Sigmoid colon (tissue), 6 donors: ENCODE measurements at regions not wholly inside any gene's neighbourhood (a gene's known extent, or its start where the extent isn't known, plus 50 kb on each side); places are given as distances from the start of the nearest gene placed in this dataset.

Experiments used
- DNase-seq: peaks from one replicate; pipeline ENCODE4 v3.0.0-alpha.2; 2019
- H3K27ac ChIP-seq, 4 donors: fragments of 200-600 bp; sonication (generic); one replicate each; pipeline ENCODE4 v1.5.1; 2016 to 2019; ENCODE audit warnings: mild to moderate bottlenecking in 1 of 4
- H3K27me3 ChIP-seq, 3 donors: fragments of 200-600 bp; sonication (generic); one replicate each; pipeline ENCODE4 v1.5.1; 2019; ENCODE audit warnings: mild to moderate bottlenecking in 1 of 3
- H3K36me3 ChIP-seq, 4 donors: fragments of 200-600 bp; sonication (generic); one replicate each; pipeline ENCODE4 v1.5.1; 2016 to 2019
- H3K4me1 ChIP-seq, 4 donors: fragments of 200-600 bp; sonication (generic); one replicate each; pipeline ENCODE4 v1.5.1; 2017 to 2019
- H3K4me3 ChIP-seq, 4 donors: fragments of 200-600 bp; sonication (generic); one replicate each; pipeline ENCODE4 v1.5.1; 2017 to 2019; ENCODE audit warnings: mild to moderate bottlenecking in 2 of 4, moderate library complexity in 1 of 4
- H3K9me3 ChIP-seq, 4 donors: fragments of 200-600 bp in 3 of 4; sonication (generic) in 3 of 4; one replicate each; pipeline versions ENCODE4 v1.5.1 to v1.6.1; 2013 to 2019
- EP300 ChIP-seq, 4 donors: sonication (generic); formaldehyde crosslinking; IDR thresholded peaks; one replicate each; pipeline ENCODE4 v1.6.1; 2017; ENCODE audit warnings: antibody characterized with exemption in 4 of 4
- POLR2A ChIP-seq, 2 donors: fragments of 450-650 bp; IDR thresholded peaks; one replicate each; pipeline ENCODE4 v1.6.1; 2016; ENCODE audit warnings: antibody characterized with exemption in 2 of 2, mild to moderate bottlenecking in 2 of 2, moderate library complexity in 2 of 2
- POLR2AphosphoS5 ChIP-seq, 4 donors: sonication (generic); formaldehyde crosslinking; IDR thresholded peaks; one replicate each; pipeline ENCODE4 v1.6.1; 2017; ENCODE audit warnings: antibody characterized with exemption in 4 of 4
- WGBS, 2 donors: extraction: QIAGEN DNeasy Blood & Tissue Kit; methylation state at CpG; one replicate each; pipeline ENCODE4 v1.1.7; 2013; 5-methylcytosine and 5-hydroxymethylcytosine counted together
- intact Hi-C: fragments of 100-400 bp; cut with DNase I; formaldehyde crosslinking; loops from one replicate; pipeline ENCODE4 v1.15.1; 2023
- TF ChIP-seq, protein P1 (sequence below), 4 experiments: fragments of 450-650 bp in 3 of 4; fragments of 200-600 bp in 1 of 4; IDR thresholded peaks; one replicate each; pipeline ENCODE4 v1.5.1; 2016 to 2019; ENCODE audit warnings: antibody characterized with exemption in 4 of 4, mild to moderate bottlenecking in 3 of 4, moderate library complexity in 2 of 4
- donor health status: healthy with polysubstance abuse.
- donor health status: healthy.

DNA sequence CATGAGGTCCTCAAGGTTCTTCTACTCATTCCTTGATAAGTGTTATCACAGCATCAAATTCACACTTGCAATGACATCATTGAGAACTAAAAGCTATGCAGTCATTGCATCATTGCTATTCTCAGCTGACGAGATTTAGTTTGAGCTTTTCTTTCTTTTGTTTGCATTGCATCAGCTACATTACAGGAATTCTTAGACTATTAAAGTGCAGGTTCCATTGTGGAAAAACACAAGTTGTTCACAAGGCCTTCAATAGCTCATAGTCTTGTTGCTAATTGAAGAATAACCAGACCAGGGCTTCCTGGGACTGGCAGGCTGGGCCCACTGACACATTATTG, 139.3 kb downstream of the CXCL12 start:
- DNase-seq, result no peak
- H3K27me3 ChIP-seq, result no peaks in the 10 kb centered on the region
- intact Hi-C loops, result no loop called here
- no peak overlapping the region for H3K27ac ChIP-seq
- H3K4me3 ChIP-seq, result no peak overlapping the region
- TF ChIP-seq POLR2AphosphoS5 (IDR thresholded peaks at IDR 0.05), result no peak
- no peak for TF ChIP-seq POLR2A (IDR thresholded peaks at IDR 0.05)
- TF ChIP-seq EP300 (IDR thresholded peaks at IDR 0.05), result no peak
- TF ChIP-seq, protein P1, sequence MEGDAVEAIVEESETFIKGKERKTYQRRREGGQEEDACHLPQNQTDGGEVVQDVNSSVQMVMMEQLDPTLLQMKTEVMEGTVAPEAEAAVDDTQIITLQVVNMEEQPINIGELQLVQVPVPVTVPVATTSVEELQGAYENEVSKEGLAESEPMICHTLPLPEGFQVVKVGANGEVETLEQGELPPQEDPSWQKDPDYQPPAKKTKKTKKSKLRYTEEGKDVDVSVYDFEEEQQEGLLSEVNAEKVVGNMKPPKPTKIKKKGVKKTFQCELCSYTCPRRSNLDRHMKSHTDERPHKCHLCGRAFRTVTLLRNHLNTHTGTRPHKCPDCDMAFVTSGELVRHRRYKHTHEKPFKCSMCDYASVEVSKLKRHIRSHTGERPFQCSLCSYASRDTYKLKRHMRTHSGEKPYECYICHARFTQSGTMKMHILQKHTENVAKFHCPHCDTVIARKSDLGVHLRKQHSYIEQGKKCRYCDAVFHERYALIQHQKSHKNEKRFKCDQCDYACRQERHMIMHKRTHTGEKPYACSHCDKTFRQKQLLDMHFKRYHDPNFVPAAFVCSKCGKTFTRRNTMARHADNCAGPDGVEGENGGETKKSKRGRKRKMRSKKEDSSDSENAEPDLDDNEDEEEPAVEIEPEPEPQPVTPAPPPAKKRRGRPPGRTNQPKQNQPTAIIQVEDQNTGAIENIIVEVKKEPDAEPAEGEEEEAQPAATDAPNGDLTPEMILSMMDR (IDR thresholded peaks at IDR 0.05), result no peak
- H3K9me3 ChIP-seq, result peaks cover 0 to 5% (median 0%) of the 10 kb centered on the region in 4 donors
- no peaks in the 10 kb centered on the region for H3K4me1 ChIP-seq
- 16 to 79% methylated on average over 1 of the region's 1 CpG for WGBS, 2 donors
- H3K36me3 ChIP-seq, result no peaks in the 10 kb centered on the region

DNA sequence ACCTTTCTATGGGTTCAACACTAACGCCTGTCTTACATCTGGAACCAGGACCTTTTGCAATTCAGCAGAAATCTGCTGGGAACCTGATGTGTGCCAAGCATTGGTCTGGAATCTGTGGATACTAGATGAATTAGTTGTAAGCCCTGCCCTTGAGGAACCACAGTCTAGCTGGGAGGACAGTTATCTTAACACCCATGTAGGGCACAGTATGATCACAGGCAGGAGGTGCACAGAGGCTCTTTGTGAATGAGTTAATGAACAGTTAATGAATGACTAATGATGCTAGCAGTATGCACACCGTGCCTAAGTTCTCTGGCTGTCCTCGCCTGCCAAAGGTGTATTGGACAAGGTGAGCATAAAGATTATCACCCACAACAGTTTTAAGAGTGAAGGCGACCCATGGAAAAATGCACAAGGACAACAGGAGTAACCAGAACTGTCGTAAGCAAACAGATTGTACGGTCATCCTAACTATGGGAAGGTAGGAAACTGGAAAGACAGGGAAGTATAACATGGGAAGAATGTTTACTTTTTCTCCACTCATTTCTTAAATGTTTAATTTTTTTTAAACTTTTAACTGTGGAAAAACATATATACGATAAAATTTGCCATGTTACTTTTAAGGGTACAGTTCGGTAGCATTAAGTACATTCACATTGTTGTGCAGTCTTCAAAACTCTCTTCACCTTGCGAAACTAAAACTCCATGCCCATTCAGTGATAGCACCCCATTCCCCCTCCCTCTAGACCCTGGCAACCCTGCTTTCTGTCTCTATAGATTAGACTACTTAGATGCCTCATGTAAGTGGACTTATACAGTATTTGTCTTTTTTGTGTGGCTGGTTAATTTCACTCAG, 139.9 kb downstream of the CXCL12 start:
- intact Hi-C loops, result no loop called here

DNA sequence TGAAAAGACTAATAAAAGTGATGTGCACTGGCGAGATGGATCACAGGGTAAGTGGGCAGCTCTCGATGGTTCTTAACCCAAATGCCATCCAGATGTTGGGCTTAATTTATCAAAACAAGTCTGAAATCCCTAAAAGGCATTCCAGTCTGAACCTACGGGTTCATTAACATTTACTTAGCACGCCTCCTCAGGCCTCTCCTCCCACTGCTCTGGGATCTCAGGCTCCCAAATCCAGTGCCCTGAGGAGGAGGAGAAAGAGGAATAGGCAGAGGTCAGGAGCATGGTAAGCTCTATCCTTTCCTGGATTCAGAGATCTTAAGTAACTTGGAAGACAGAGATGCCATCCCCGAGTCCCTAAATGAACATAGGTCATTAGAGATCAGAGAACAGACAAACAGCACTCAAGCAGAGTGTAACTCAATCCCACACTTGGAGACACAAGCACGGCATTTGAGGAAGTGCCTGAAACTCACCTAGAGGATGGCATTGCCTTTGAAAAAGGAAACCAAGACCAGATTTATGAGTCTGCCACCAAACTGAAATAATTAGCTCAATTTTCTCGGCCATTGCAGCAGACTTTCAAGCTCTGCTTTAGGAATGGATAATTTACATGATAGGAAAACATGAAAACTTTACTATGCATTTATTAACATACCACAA, 140.9 kb downstream of the CXCL12 start:
- Histone ChIP-seq H3K36me3 (no peaks in the 10 kb centered on the region), H3K9me3 (peaks cover 0 to 5% (median 0%) of the 10 kb centered on the region in 4 donors), H3K27me3 (no peaks in the 10 kb centered on the region), H3K27ac (no peak overlapping the region), H3K4me3 (no peak overlapping the region), H3K4me1 (no peaks in the 10 kb centered on the region)
- intact Hi-C loops, result no loop called here
- DNase-seq, result no peak
- TF ChIP-seq POLR2AphosphoS5 (IDR thresholded peaks at IDR 0.05) (no peak), EP300 (IDR thresholded peaks at IDR 0.05) (no peak), POLR2A (IDR thresholded peaks at IDR 0.05) (no peak)
- TF ChIP-seq, protein P1 (IDR thresholded peaks at IDR 0.05), result no peak
- 69 to 72% methylated on average over 7 of the region's 7 CpGs for WGBS, 2 donors

More for the DNA sequence above, 139.9 kb downstream of the CXCL12 start:
- TF ChIP-seq POLR2A (IDR thresholded peaks at IDR 0.05) (no peak), POLR2AphosphoS5 (IDR thresholded peaks at IDR 0.05) (no peak), EP300 (IDR thresholded peaks at IDR 0.05) (no peak)
- TF ChIP-seq, protein P1 (IDR thresholded peaks at IDR 0.05), result no peak
- WGBS, 2 donors, result 67 to 81% methylated on average over 9 of the region's 9 CpGs
- peaks cover 0 to 5% (median 0%) of the 10 kb centered on the region in 4 donors for H3K9me3 ChIP-seq
- H3K27ac ChIP-seq, result no peak overlapping the region
- H3K27me3 ChIP-seq, result no peaks in the 10 kb centered on the region
- no peak for DNase-seq
- no peaks in the 10 kb centered on the region for H3K4me1 ChIP-seq
- H3K4me3 ChIP-seq, result no peak overlapping the region
- no peaks in the 10 kb centered on the region for H3K36me3 ChIP-seq

DNA sequence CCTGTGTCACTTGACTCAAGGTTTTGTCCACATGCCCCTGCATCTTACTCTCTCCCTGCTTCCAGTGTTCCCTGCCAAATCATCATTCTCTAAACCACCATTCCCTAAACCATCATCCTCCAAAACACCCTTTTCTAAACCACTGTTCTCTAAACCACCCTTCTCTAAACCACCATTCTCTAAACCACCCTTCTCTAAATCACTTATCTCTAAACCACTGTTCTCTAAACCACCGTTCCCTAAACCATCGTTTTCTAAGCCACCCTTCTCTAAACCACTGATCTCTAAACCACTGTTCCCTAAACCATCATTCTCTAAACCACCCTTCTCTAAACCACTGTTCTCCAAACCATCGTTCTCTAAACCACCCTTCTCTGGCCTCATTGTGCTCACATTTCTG, 142.1 kb downstream of the CXCL12 start:
- H3K27ac ChIP-seq, result no peak overlapping the region
- H3K9me3 ChIP-seq, result peaks cover 0 to 5% (median 0%) of the 10 kb centered on the region in 4 donors
- no peaks in the 10 kb centered on the region for H3K27me3 ChIP-seq
- H3K4me1 ChIP-seq, result no peaks in the 10 kb centered on the region
- H3K4me3 ChIP-seq, result no peak overlapping the region
- 58 to 78% methylated on average over 3 of the region's 3 CpGs for WGBS, 2 donors
- DNase-seq, result no peak
- intact Hi-C loops, result no loop called here
- H3K36me3 ChIP-seq, result no peaks in the 10 kb centered on the region
- no peak for TF ChIP-seq POLR2A (IDR thresholded peaks at IDR 0.05)
- TF ChIP-seq, protein P1 (IDR thresholded peaks at IDR 0.05), result no peak
- no peak for TF ChIP-seq EP300 (IDR thresholded peaks at IDR 0.05)
- TF ChIP-seq POLR2AphosphoS5 (IDR thresholded peaks at IDR 0.05), result no peak
